Hepatocyte (in vitro differentiated cells): ENCODE measurements at regions not wholly inside any gene's neighbourhood (a gene's known extent, or its start where the extent isn't known, plus 50 kb on each side); places are given as distances from the start of the nearest gene placed in this dataset.

Experiments
- EZH2 ChIP-seq: fragments of 200-600 bp; sonication (generic); IDR thresholded peaks from 2 replicates; pipeline ENCODE4 v1.6.1; 2016; ENCODE audit warnings: antibody characterized with exemption, mild to moderate bottlenecking, borderline replicate concordance
- EZH2phosphoT487 ChIP-seq: fragments of 200-600 bp; sonication (generic); IDR thresholded peaks from one replicate; pipeline ENCODE4 v1.6.1; 2018; ENCODE audit warnings: antibody characterized with exemption, mild to moderate bottlenecking, low read depth, moderate library complexity; ENCODE audit not compliant: unreplicated experiment, severe bottlenecking
- TF ChIP-seq, protein P1 (sequence below): fragments of 200-600 bp; sonication (generic); IDR thresholded peaks from 2 replicates; pipeline ENCODE4 v1.5.1; 2016; ENCODE audit warnings: antibody characterized with exemption, mild to moderate bottlenecking; ENCODE audit not compliant: poor library complexity

DNA sequence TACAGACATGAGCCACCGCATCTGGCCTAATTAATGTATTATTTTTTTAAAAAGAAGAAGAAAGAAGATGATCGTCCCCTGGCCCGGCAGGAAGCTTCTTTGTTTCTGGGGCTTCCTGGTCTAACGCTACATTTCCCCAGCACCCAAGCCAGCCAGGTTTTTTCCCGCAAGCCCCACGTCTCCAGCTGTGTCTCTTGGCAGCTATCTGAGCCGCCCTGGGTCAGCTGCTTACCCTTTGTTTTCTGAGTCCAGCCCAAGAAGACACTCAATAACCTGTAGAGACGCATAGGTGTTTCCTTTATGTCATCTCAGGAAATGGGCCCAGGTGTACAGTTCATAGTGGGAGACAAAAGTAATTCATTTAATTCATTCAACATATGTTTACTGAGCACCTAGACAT is 110.2 kb downstream of the MTPAP start:
- TF ChIP-seq, protein P1, sequence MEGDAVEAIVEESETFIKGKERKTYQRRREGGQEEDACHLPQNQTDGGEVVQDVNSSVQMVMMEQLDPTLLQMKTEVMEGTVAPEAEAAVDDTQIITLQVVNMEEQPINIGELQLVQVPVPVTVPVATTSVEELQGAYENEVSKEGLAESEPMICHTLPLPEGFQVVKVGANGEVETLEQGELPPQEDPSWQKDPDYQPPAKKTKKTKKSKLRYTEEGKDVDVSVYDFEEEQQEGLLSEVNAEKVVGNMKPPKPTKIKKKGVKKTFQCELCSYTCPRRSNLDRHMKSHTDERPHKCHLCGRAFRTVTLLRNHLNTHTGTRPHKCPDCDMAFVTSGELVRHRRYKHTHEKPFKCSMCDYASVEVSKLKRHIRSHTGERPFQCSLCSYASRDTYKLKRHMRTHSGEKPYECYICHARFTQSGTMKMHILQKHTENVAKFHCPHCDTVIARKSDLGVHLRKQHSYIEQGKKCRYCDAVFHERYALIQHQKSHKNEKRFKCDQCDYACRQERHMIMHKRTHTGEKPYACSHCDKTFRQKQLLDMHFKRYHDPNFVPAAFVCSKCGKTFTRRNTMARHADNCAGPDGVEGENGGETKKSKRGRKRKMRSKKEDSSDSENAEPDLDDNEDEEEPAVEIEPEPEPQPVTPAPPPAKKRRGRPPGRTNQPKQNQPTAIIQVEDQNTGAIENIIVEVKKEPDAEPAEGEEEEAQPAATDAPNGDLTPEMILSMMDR, result no peak
- no peak for TF ChIP-seq EZH2phosphoT487
- no peak for TF ChIP-seq EZH2
